H9 (cell line): ENCODE measurements at regions not wholly inside any gene's neighbourhood (a gene's known extent, or its start where the extent isn't known, plus 50 kb on each side); places are given as distances from the start of the nearest gene placed in this dataset.
A peak's percentile ranks its signal among the peaks of the same experiment; 100 is the strongest.

ENCODE experiments used
- DNase-seq: peaks from one replicate; pipeline ENCODE4 v3.0.0-alpha.2; 2017
- H2AFZ ChIP-seq: one replicate; pipeline ENCODE4 v1.6.1; 2013; ENCODE audit warnings: mild to moderate bottlenecking, low read length, control low read depth, moderate library complexity
- H2AK5ac ChIP-seq: 2 replicates; pipeline ENCODE4 v1.6.1; 2013; ENCODE audit warnings: low read length, control low read depth, mixed read lengths; ENCODE audit not compliant: insufficient read length
- H2BK120ac ChIP-seq: one replicate; pipeline ENCODE4 v1.6.1; 2013; ENCODE audit warnings: low read depth, mild to moderate bottlenecking, low read length, control low read depth, inconsistent platforms; ENCODE audit not compliant: poor library complexity, severe bottlenecking
- H2BK12ac ChIP-seq: 2 replicates; pipeline ENCODE4 v1.6.1; 2013; ENCODE audit warnings: low read length, control low read depth, mixed read lengths, low read depth; ENCODE audit not compliant: insufficient read length
- H2BK15ac ChIP-seq: 2 replicates; pipeline ENCODE4 v1.6.1; 2013; ENCODE audit warnings: low read depth, low read length, control low read depth
- H2BK20ac ChIP-seq: one replicate; pipeline ENCODE4 v1.6.1; 2013; ENCODE audit warnings: low read depth, mild to moderate bottlenecking, low read length, control low read depth, inconsistent platforms; ENCODE audit not compliant: poor library complexity, severe bottlenecking
- H2BK5ac ChIP-seq: 2 replicates; pipeline ENCODE4 v1.6.1; 2013; ENCODE audit warnings: low read length, control low read depth, mixed read lengths; ENCODE audit not compliant: insufficient read length
- H3K14ac ChIP-seq: 2 replicates; pipeline ENCODE4 v1.6.1; 2013; ENCODE audit warnings: low read length, control low read depth; ENCODE audit not compliant: insufficient read depth
- H3K18ac ChIP-seq: 2 replicates; pipeline ENCODE4 v1.6.1; 2013; ENCODE audit warnings: low read depth, mild to moderate bottlenecking, mixed read lengths, low read length, control low read depth; ENCODE audit not compliant: insufficient read length
- H3K23ac ChIP-seq: 2 replicates; pipeline ENCODE4 v1.6.1; 2013; ENCODE audit warnings: low read length, control low read depth, mixed read lengths, low read depth; ENCODE audit not compliant: insufficient read length
- H3K23me2 ChIP-seq: 2 replicates; pipeline ENCODE4 v1.6.1; 2013; ENCODE audit warnings: low read depth, mild to moderate bottlenecking, mixed read lengths, low read length, control low read depth; ENCODE audit not compliant: insufficient read length, poor library complexity, severe bottlenecking
- H3K27ac ChIP-seq: 2 replicates; pipeline ENCODE4 v1.5.1; 2013; ENCODE audit warnings: low read length, control low read depth, mixed read lengths, low read depth; ENCODE audit not compliant: insufficient read length
- H3K27me3 ChIP-seq: 2 replicates; pipeline ENCODE4 v1.6.1; 2013; ENCODE audit warnings: low read length, control low read depth, inconsistent platforms; ENCODE audit not compliant: insufficient read depth
- H3K4ac ChIP-seq: 2 replicates; pipeline ENCODE4 v1.6.1; 2013; ENCODE audit warnings: low read depth, mild to moderate bottlenecking, control low read depth, inconsistent platforms, low read length, moderate library complexity
- H3K4me1 ChIP-seq: 2 replicates; pipeline ENCODE4 v1.6.1; 2013; ENCODE audit warnings: low read length, control low read depth, inconsistent platforms; ENCODE audit not compliant: insufficient read depth
- H3K4me2 ChIP-seq: 2 replicates; pipeline ENCODE4 v1.6.1; 2013; ENCODE audit warnings: low read length, control low read depth, mixed read lengths; ENCODE audit not compliant: insufficient read length, insufficient read depth
- H3K56ac ChIP-seq: 2 replicates; pipeline ENCODE4 v1.6.1; 2013; ENCODE audit warnings: low read depth, mild to moderate bottlenecking, mixed read lengths, low read length, control low read depth; ENCODE audit not compliant: insufficient read length
- H3K79me1 ChIP-seq: 2 replicates; pipeline ENCODE4 v1.6.1; 2013; ENCODE audit warnings: low read depth, mild to moderate bottlenecking, moderate library complexity, low read length, control low read depth, inconsistent platforms; ENCODE audit not compliant: insufficient read depth, poor library complexity, severe bottlenecking
- H3K79me2 ChIP-seq: 2 replicates; pipeline ENCODE4 v1.6.1; 2013; ENCODE audit warnings: low read length, control low read depth, inconsistent platforms; ENCODE audit not compliant: insufficient read depth
- H3K9ac ChIP-seq: 2 replicates; pipeline ENCODE4 v1.6.1; 2013; ENCODE audit warnings: low read length, control low read depth, mixed read lengths; ENCODE audit not compliant: insufficient read length; ENCODE audit errors: extremely low read depth
- H3K9me3 ChIP-seq: one replicate; pipeline ENCODE4 v1.6.1; 2013; ENCODE audit warnings: low read depth, low read length, inconsistent platforms; ENCODE audit not compliant: control insufficient read depth
- H3T11ph ChIP-seq: one replicate; pipeline ENCODE4 v1.6.1; 2013; ENCODE audit warnings: mild to moderate bottlenecking, low read length, control low read depth, inconsistent platforms
- H4K20me1 ChIP-seq: one replicate; pipeline ENCODE4 v1.6.1; 2013; ENCODE audit not compliant: control insufficient read depth, insufficient read length, insufficient read depth
- H4K5ac ChIP-seq: 2 replicates; pipeline ENCODE4 v1.6.1; 2013; ENCODE audit warnings: low read depth, mild to moderate bottlenecking, mixed read lengths, low read length, control low read depth; ENCODE audit not compliant: insufficient read length
- H4K8ac ChIP-seq: replicated peaks from 2 replicates; pipeline ENCODE4 v1.6.1; 2013; ENCODE audit warnings: low read length, control low read depth, mixed read lengths, low read depth; ENCODE audit not compliant: insufficient read length
- H4K91ac ChIP-seq: 2 replicates; pipeline ENCODE4 v1.6.1; 2013; ENCODE audit warnings: low read depth, mild to moderate bottlenecking, moderate library complexity, mixed read lengths, low read length, control low read depth; ENCODE audit not compliant: insufficient read length
- H3K27ac Mint-ChIP-seq, 3 experiments: 2 replicates in 2 of 3; 3 replicates in 1 of 3; pipeline ENCODE4 v1.8.0; 2020 to 2021; ENCODE audit warnings: mixed read lengths in 3 of 3, mild to moderate bottlenecking in 1 of 3, moderate library complexity in 1 of 3
- H3K27me3 Mint-ChIP-seq: 2 replicates; pipeline ENCODE4 v1.8.0; 2021; ENCODE audit warnings: low read depth, mild to moderate bottlenecking, moderate library complexity, mixed read lengths
- H3K36me3 Mint-ChIP-seq, 3 experiments: 2 replicates in 2 of 3; 3 replicates in 1 of 3; pipeline ENCODE4 v1.8.0; 2020 to 2021; ENCODE audit warnings: low read depth in 3 of 3, mixed read lengths in 3 of 3; ENCODE audit not compliant: insufficient read depth in 1 of 3
- H3K4me1 Mint-ChIP-seq, 2 experiments: 2 replicates each; pipeline ENCODE4 v1.8.0; 2020; ENCODE audit warnings: mixed read lengths in 2 of 2
- H3K4me3 Mint-ChIP-seq, 2 experiments: 2 replicates in 1 of 2; 3 replicates in 1 of 2; pipeline ENCODE4 v1.8.0; 2020 to 2021; ENCODE audit warnings: mild to moderate bottlenecking in 2 of 2, mixed read lengths in 2 of 2, moderate library complexity in 1 of 2
- H3K9me3 Mint-ChIP-seq, 2 experiments: 2 replicates in 1 of 2; 3 replicates in 1 of 2; pipeline ENCODE4 v1.8.0; 2020; ENCODE audit warnings: mild to moderate bottlenecking in 2 of 2, mixed read lengths in 2 of 2, moderate library complexity in 1 of 2
- CTCF ChIP-seq: fragments of 200-600 bp; sonication (generic); conservative IDR thresholded peaks from 3 replicates; pipeline ENCODE4 v1.8.0; 2021; ENCODE audit warnings: antibody characterized with exemption, mild to moderate bottlenecking
- WGBS: extraction: QIAGEN DNeasy Blood & Tissue Kit; methylation state at CpG from one replicate; pipeline ENCODE4 v1.1.7; 2013; ENCODE audit warnings: missing lambda C conversion rate, low lambda C conversion rate, mixed read lengths; ENCODE audit not compliant: insufficient read length; ENCODE audit errors: extremely low coverage; 5-methylcytosine and 5-hydroxymethylcytosine counted together

- Histone ChIP-seq H3K23ac (no peak overlapping the region), H3T11ph (no peak overlapping the region), H3K4ac (no peak overlapping the region), H2BK120ac (no peak overlapping the region), H3K56ac (no peak overlapping the region), H3K4me1 (peaks cover 3% of the 10 kb centered on the region; the same call in 1 of the 2 replicates), H3K27ac (no peak overlapping the region), H2BK15ac (no peak overlapping the region), H4K20me1 (no peaks in the 10 kb centered on the region), H3K14ac (no peak overlapping the region), H3K4me2 (no peak overlapping the region), H3K79me1 (no peaks in the 10 kb centered on the region), H4K5ac (no peak overlapping the region), H2BK12ac (no peak overlapping the region), H2AK5ac (no peak overlapping the region), H2AFZ (no peak overlapping the region), H4K8ac (no peak overlapping the region), H3K18ac (no peak overlapping the region), H3K79me2 (no peaks in the 10 kb centered on the region), H2BK5ac (no peak overlapping the region), H2BK20ac (no peak overlapping the region), H3K9ac (no peak overlapping the region), H3K9me3 (no peaks in the 10 kb centered on the region), H3K27me3 (no peaks in the 10 kb centered on the region), H4K91ac (no peak overlapping the region), H3K23me2 (no peaks in the 10 kb centered on the region)
- Mint-ChIP-seq H3K9me3 (no peaks in the 10 kb centered on the region), H3K4me3 (no peak overlapping the region), H3K27me3 (peaks cover 2% of the 10 kb centered on the region; the same call in 1 of the 2 replicates), H3K36me3 (no peaks in the 10 kb centered on the region), H3K27ac (peak overlapping the region in 2 of 3 experiments; percentile 65 to 68; a peak in 3 of 7 replicates), H3K4me1 (peaks cover 22 to 23% of the 10 kb centered on the region in 2 experiments)
- no CpG with 5 or more reads among the region's 7 CpGs for WGBS
- no peak for TF ChIP-seq CTCF
- DNase-seq: no peak
Measured at GRCh38 chr3:38989917-38990510, 61.7 kb downstream of the SCN11A start.
